ENCODE measurements at regions not wholly inside any gene's neighbourhood (a gene's known extent, or its start where the extent isn't known, plus 50 kb on each side); places are given as distances from the start of the nearest gene placed in this dataset.

DNA sequence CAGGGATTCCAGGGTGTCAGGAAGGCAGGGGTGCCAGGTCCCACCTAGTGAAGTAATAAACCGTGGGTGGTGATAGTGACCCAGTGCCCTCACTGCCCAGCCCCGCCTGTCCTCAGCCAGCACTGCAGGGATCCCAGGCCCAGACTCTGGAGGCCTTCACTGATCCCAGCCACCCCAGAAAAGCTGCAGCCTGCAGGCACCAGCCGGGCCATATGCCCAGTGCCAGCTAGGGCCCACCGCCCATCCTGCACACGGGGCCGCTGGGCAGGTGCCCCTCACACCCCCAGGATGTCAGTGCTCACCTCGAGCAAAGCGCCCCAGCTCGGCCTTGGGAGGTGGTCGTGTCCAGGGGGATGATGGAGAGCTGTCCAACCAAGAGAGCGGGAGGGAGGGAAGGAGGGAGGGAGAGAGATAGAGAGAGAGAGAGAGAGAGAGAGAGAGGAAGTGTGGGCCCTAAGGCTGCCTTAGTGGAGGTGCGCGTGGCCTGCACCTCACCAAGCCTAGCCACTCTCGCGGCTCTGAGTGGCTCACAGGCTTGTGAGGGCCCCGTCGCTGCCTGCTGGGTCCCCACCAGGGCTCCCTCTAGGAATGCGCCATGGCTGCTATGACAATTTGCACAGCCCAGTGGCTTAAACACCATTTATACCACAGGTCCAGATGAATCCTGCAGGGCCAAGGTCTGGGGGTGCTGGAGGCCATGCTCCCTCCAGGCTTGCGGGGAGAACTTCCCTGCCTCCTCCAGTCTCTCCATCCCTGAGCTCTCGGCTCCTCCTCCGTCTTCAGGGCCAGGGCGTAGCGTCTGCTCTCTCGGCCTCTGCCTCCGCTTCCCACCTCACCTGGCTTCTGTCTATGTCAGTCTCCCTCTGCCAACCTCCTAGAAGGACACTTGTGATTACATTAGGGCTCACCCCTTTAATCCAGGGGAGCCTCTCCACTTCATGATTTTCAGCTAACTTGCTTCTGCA is 401.0 kb downstream of the TMEM121 start:
- TF ChIP-seq POLR2A (IDR thresholded peaks at IDR 0.05; ENCODE audit: low read depth, low read length) (no peak; the same call in 1 of the 2 replicates), POLR2AphosphoS5 (IDR thresholded peaks at IDR 0.05; ENCODE audit: low read depth, low read length) (no peak), POU2F2 (IDR thresholded peaks at IDR 0.05; ENCODE audit: low read depth, low read length) (0 out of 2 replicates have a peak, but pooled peaks have one; percentile 8), TAF1 (IDR thresholded peaks at IDR 0.05; ENCODE audit: low read depth, low read length) (no peak), PAX5 (IDR thresholded peaks at IDR 0.05; ENCODE audit: insufficient read depth, low read length, severe bottlenecking) (no peak)
